K562 (cell line): ENCODE measurements at regions not wholly inside any gene's neighbourhood (a gene's known extent, or its start where the extent isn't known, plus 50 kb on each side); places are given as distances from the start of the nearest gene placed in this dataset.

Experiments
- CAMTA2 ChIP-seq: fragments of 250-450 bp; sonication (Bioruptor Pico); conservative IDR thresholded peaks from 2 replicates; pipeline ENCODE4 v1.5.1; 2022
- EZH2 ChIP-seq: IDR thresholded peaks from 2 replicates; pipeline ENCODE4 v1.6.1; 2012; ENCODE audit warnings: low read depth, mild to moderate bottlenecking, inconsistent platforms, low read length, borderline replicate concordance
- HCFC1 ChIP-seq: IDR thresholded peaks from 2 replicates; pipeline ENCODE4 v1.6.1; 2012; ENCODE audit warnings: low read depth, low read length, improper control_type of control experiment
- JUN ChIP-seq, 2 experiments: sonication (generic) in 1 of 2; formaldehyde crosslinking in 1 of 2; IDR thresholded peaks; 2 replicates each; pipeline versions ENCODE4 v1.6.1 to v1.8.0; 2012 to 2022; ENCODE audit warnings: borderline replicate concordance in 2 of 2, mild to moderate bottlenecking in 2 of 2, improper control_type of control experiment in 1 of 2, low read depth in 1 of 2, low read length in 1 of 2, missing genetic modification reagents in 1 of 2
- POLR2A ChIP-seq: fragments of 450-650 bp; conservative IDR thresholded peaks from 2 replicates; pipeline ENCODE4 v1.6.1; 2016
- TRIM28 ChIP-seq: fragments of 450-650 bp; IDR thresholded peaks from 2 replicates; pipeline ENCODE4 v1.6.1; 2017
- ZZZ3 ChIP-seq: fragments of 450-650 bp; IDR thresholded peaks from 2 replicates; pipeline ENCODE4 v1.6.1; 2016; ENCODE audit warnings: antibody characterized with exemption, mild to moderate bottlenecking, moderate library complexity
- TF ChIP-seq, protein P1 (sequence below): sonication (generic); formaldehyde crosslinking; IDR thresholded peaks from 2 replicates; pipeline ENCODE4 v1.8.0; 2022; ENCODE audit warnings: missing genetic modification reagents, mild to moderate bottlenecking, borderline replicate concordance
- TF ChIP-seq, protein P2 (sequence below): sonication (generic); formaldehyde crosslinking; IDR thresholded peaks from 2 replicates; pipeline ENCODE4 v1.5.0; 2020; ENCODE audit warnings: missing genetic modification reagents
- TF ChIP-seq, protein P3 (sequence below): fragments of 250-450 bp; sonication (Bioruptor Pico); IDR thresholded peaks from 2 replicates; pipeline ENCODE4 v1.8.0; 2021; ENCODE audit warnings: mild to moderate bottlenecking, moderate library complexity
- TF ChIP-seq, protein P4 (sequence below): fragments of 250-450 bp; sonication (Bioruptor Pico); IDR thresholded peaks from 2 replicates; pipeline ENCODE4 v1.8.0; 2021; ENCODE audit warnings: moderate library complexity, mild to moderate bottlenecking, inconsistent platforms
- TF ChIP-seq, protein P5 (sequence below), 3 experiments: IDR thresholded peaks in 2 of 3; conservative IDR thresholded peaks in 1 of 3; 2 replicates each; pipeline ENCODE4 v1.5.1; 2011 to 2012; ENCODE audit warnings: low read length in 3 of 3, mild to moderate bottlenecking in 3 of 3, control low read depth in 2 of 3, improper control_type of control experiment in 1 of 3, inconsistent platforms in 1 of 3, low read depth in 1 of 3, mixed read lengths in 1 of 3, moderate library complexity in 1 of 3; ENCODE audit not compliant: insufficient read depth in 2 of 3

DNA sequence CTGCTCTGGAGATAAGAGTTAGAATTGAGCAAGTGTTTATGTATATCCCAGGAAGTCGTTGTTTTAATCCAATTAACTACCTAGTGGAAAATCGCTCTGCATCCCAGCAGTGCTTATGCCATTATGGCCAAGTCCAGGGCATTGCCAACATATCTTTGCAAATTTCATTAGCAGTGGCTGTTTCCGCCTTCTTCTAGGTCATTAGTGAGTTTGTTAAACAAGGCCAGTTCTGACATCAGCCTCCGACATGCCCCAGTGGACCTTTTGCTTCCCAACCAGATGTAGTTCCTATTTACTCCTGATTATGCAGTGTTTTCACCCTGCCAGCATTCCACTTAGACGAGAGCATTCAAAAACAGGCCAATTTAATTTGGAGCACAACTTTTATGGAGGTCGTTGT, 106.8 kb upstream of the FAM78B start:
- TF ChIP-seq TRIM28 (no peak), ZZZ3 (no peak), EZH2 (no peak), JUN (IDR thresholded peaks at IDR 0.05; ENCODE audit: borderline replicate concordance, low read depth, low read length) (no peak), JUN (CRISPR knock-in tag; IDR thresholded peaks at IDR 0.05; ENCODE audit: borderline replicate concordance) (no peak), CAMTA2 (CRISPR knock-in tag) (no peak), POLR2A (no peak), HCFC1 (no peak)
- TF ChIP-seq, protein P1, sequence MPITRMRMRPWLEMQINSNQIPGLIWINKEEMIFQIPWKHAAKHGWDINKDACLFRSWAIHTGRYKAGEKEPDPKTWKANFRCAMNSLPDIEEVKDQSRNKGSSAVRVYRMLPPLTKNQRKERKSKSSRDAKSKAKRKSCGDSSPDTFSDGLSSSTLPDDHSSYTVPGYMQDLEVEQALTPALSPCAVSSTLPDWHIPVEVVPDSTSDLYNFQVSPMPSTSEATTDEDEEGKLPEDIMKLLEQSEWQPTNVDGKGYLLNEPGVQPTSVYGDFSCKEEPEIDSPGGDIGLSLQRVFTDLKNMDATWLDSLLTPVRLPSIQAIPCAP (CRISPR knock-in tag): no peak
- TF ChIP-seq, protein P2, sequence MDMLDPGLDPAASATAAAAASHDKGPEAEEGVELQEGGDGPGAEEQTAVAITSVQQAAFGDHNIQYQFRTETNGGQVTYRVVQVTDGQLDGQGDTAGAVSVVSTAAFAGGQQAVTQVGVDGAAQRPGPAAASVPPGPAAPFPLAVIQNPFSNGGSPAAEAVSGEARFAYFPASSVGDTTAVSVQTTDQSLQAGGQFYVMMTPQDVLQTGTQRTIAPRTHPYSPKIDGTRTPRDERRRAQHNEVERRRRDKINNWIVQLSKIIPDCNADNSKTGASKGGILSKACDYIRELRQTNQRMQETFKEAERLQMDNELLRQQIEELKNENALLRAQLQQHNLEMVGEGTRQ (CRISPR knock-in tag): no peak
- TF ChIP-seq, protein P3, sequence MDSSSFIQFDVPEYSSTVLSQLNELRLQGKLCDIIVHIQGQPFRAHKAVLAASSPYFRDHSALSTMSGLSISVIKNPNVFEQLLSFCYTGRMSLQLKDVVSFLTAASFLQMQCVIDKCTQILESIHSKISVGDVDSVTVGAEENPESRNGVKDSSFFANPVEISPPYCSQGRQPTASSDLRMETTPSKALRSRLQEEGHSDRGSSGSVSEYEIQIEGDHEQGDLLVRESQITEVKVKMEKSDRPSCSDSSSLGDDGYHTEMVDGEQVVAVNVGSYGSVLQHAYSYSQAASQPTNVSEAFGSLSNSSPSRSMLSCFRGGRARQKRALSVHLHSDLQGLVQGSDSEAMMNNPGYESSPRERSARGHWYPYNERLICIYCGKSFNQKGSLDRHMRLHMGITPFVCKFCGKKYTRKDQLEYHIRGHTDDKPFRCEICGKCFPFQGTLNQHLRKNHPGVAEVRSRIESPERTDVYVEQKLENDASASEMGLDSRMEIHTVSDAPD (CRISPR knock-in tag): no peak
- TF ChIP-seq, protein P4, sequence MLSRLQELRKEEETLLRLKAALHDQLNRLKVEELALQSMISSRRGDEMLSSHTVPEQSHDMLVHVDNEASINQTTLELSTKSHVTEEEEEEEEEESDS (CRISPR knock-in tag): no peak
- TF ChIP-seq, protein P5, sequence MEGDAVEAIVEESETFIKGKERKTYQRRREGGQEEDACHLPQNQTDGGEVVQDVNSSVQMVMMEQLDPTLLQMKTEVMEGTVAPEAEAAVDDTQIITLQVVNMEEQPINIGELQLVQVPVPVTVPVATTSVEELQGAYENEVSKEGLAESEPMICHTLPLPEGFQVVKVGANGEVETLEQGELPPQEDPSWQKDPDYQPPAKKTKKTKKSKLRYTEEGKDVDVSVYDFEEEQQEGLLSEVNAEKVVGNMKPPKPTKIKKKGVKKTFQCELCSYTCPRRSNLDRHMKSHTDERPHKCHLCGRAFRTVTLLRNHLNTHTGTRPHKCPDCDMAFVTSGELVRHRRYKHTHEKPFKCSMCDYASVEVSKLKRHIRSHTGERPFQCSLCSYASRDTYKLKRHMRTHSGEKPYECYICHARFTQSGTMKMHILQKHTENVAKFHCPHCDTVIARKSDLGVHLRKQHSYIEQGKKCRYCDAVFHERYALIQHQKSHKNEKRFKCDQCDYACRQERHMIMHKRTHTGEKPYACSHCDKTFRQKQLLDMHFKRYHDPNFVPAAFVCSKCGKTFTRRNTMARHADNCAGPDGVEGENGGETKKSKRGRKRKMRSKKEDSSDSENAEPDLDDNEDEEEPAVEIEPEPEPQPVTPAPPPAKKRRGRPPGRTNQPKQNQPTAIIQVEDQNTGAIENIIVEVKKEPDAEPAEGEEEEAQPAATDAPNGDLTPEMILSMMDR (IDR thresholded peaks at IDR 0.05 in 2 of 3, conservative IDR thresholded peaks at IDR 0.05 in 1 of 3; ENCODE audit: insufficient read depth in 2 of 3, low read depth in 1 of 3, low read length in 3 of 3): no peak
